ENCODE measurements at regions not wholly inside any gene's neighbourhood (a gene's known extent, or its start where the extent isn't known, plus 50 kb on each side); places are given as distances from the start of the nearest gene placed in this dataset.

GRCh38 chr2:181120625-181121024 lies 140.2 kb downstream of the UBE2E3 start:
- Histone ChIP-seq H2AFZ (replicated peaks; ENCODE audit: low read length, poor library complexity) (no peak overlapping the region), H3K27ac (ENCODE audit: insufficient read depth, low read length) (no peak overlapping the region), H3K79me1 (ENCODE audit: low read depth in 1 of 2, low read length in 2 of 2) (no peaks in the 10 kb centered on the region), H3K27me3 (ENCODE audit: control insufficient read depth, insufficient read depth, low read length) (no peaks in the 10 kb centered on the region), H3K18ac (ENCODE audit: low read depth, low read length) (no peak overlapping the region), H2BK5ac (ENCODE audit: low read depth, low read length, poor library complexity, severe bottlenecking) (no peak overlapping the region), H4K20me1 (ENCODE audit: insufficient read depth, low read length) (no peaks in the 10 kb centered on the region), H3K56ac (ENCODE audit: extremely low read depth, insufficient read depth, low read length) (no peak overlapping the region), H3K23ac (ENCODE audit: low read depth, low read length) (no peak overlapping the region), H2BK120ac (ENCODE audit: low read depth, low read length) (no peak overlapping the region), H4K5ac (ENCODE audit: low read depth, low read length) (no peak overlapping the region), H3K4me2 (ENCODE audit: low read depth, low read length) (no peak overlapping the region), H3K14ac (replicated peaks; ENCODE audit: low read depth, low read length) (no peak overlapping the region), H4K8ac (ENCODE audit: low read depth in 2 of 2, low read length in 2 of 2) (no peak overlapping the region), H2AK5ac (ENCODE audit: low read depth, low read length) (no peak overlapping the region), H3K4me1 (ENCODE audit: control insufficient read depth, insufficient read depth, low read length) (peaks cover 3% of the 10 kb centered on the region; the same call in 1 of the 2 replicates), H3K9ac (ENCODE audit: low read depth, low read length) (no peak overlapping the region), H3K4me3 (ENCODE audit: insufficient read depth, low read depth, low read length) (no peak overlapping the region), H3K9me1 (ENCODE audit: insufficient read depth, low read length) (no peaks in the 10 kb centered on the region), H3K4ac (ENCODE audit: low read depth, low read length) (no peak overlapping the region), H2BK15ac (ENCODE audit: low read depth, low read length) (no peak overlapping the region), H3K9me3 (ENCODE audit: control insufficient read depth, insufficient read depth, low read length) (no peaks in the 10 kb centered on the region), H2AK9ac (replicated peaks; ENCODE audit: low read depth, low read length, poor library complexity) (no peak overlapping the region), H4K91ac (ENCODE audit: insufficient read depth, low read depth, low read length) (no peak overlapping the region), H3K36me3 (ENCODE audit: control insufficient read depth, insufficient read depth, low read length) (no peaks in the 10 kb centered on the region), H2BK20ac (ENCODE audit: low read depth, low read length) (no peak overlapping the region)
- no peak for ATAC-seq (ENCODE audit: low read depth)
- no TSS peak for BruUV-seq (replicated peaks)
- CTCF ChIA-PET, result interaction anchor here (0.6 kb wide), 1 partner anchor 801 kb away, joined by 4 read pairs; no protein-coding TSS in a partner anchor
- no CpG with 5 or more reads among the region's 1 CpG for WGBS, 2 experiments (ENCODE audit: extremely low coverage in 2 of 2, insufficient read length in 1 of 2)
- in situ Hi-C loops (cut with MboI; ENCODE audit: low sequenced_read_pairs) (loop anchor here (25.0 kb wide), 1 partner anchor 992 kb away; no protein-coding TSS in a partner anchor), intact Hi-C loops (cut with micrococcal nuclease) (no loop called here), dilution Hi-C loops (cut with HindIII; ENCODE audit: low sequenced_read_pairs, unreplicated experiment) (no loop called here)
- POLR2A ChIA-PET (ENCODE audit: unreplicated experiment), result no interaction called here
- no peak for TF ChIP-seq POLR2A (IDR thresholded peaks at IDR 0.05; ENCODE audit: low read depth, low read length)
- TF ChIP-seq, protein P1, sequence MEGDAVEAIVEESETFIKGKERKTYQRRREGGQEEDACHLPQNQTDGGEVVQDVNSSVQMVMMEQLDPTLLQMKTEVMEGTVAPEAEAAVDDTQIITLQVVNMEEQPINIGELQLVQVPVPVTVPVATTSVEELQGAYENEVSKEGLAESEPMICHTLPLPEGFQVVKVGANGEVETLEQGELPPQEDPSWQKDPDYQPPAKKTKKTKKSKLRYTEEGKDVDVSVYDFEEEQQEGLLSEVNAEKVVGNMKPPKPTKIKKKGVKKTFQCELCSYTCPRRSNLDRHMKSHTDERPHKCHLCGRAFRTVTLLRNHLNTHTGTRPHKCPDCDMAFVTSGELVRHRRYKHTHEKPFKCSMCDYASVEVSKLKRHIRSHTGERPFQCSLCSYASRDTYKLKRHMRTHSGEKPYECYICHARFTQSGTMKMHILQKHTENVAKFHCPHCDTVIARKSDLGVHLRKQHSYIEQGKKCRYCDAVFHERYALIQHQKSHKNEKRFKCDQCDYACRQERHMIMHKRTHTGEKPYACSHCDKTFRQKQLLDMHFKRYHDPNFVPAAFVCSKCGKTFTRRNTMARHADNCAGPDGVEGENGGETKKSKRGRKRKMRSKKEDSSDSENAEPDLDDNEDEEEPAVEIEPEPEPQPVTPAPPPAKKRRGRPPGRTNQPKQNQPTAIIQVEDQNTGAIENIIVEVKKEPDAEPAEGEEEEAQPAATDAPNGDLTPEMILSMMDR (conservative IDR thresholded peaks at IDR 0.05; ENCODE audit: low read depth, low read length), result no peak
- no peak for TF ChIP-seq CHD1 (IDR thresholded peaks at IDR 0.05; ENCODE audit: low read depth, low read length)
- no peak for TF ChIP-seq MAFK (IDR thresholded peaks at IDR 0.05; ENCODE audit: low read depth, low read length)
- TF ChIP-seq BHLHE40 (IDR thresholded peaks at IDR 0.05; ENCODE audit: low read depth, low read length), result no peak
- TF ChIP-seq SMC3 (IDR thresholded peaks at IDR 0.05; ENCODE audit: low read depth, low read length), result no peak
- TF ChIP-seq, protein P2, sequence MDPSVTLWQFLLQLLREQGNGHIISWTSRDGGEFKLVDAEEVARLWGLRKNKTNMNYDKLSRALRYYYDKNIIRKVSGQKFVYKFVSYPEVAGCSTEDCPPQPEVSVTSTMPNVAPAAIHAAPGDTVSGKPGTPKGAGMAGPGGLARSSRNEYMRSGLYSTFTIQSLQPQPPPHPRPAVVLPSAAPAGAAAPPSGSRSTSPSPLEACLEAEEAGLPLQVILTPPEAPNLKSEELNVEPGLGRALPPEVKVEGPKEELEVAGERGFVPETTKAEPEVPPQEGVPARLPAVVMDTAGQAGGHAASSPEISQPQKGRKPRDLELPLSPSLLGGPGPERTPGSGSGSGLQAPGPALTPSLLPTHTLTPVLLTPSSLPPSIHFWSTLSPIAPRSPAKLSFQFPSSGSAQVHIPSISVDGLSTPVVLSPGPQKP (IDR thresholded peaks at IDR 0.05; ENCODE audit: borderline replicate concordance, low read depth, low read length), result no peak
- TF ChIP-seq RAD21 (IDR thresholded peaks at IDR 0.05; ENCODE audit: low read length), result no peak
- TF ChIP-seq, protein P3, sequence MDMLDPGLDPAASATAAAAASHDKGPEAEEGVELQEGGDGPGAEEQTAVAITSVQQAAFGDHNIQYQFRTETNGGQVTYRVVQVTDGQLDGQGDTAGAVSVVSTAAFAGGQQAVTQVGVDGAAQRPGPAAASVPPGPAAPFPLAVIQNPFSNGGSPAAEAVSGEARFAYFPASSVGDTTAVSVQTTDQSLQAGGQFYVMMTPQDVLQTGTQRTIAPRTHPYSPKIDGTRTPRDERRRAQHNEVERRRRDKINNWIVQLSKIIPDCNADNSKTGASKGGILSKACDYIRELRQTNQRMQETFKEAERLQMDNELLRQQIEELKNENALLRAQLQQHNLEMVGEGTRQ (IDR thresholded peaks at IDR 0.05; ENCODE audit: low read depth, low read length), result no peak
- no peak for TF ChIP-seq NFE2L2 (IDR thresholded peaks at IDR 0.05; ENCODE audit: low read depth, low read length)
- no peak for TF ChIP-seq RFX5 (IDR thresholded peaks at IDR 0.05; ENCODE audit: low read depth, low read length)
- no peak for TF ChIP-seq FOS (IDR thresholded peaks at IDR 0.05; ENCODE audit: low read depth, low read length)
- no peak for TF ChIP-seq MXI1 (IDR thresholded peaks at IDR 0.05; ENCODE audit: borderline replicate concordance, low read depth, low read length)
- TF ChIP-seq RCOR1 (IDR thresholded peaks at IDR 0.05; ENCODE audit: insufficient replicate concordance, low read length), result no peak
- TF ChIP-seq CEBPB (IDR thresholded peaks at IDR 0.05; ENCODE audit: low read depth, low read length), result no peak
- TF ChIP-seq MAZ (IDR thresholded peaks at IDR 0.05; ENCODE audit: borderline replicate concordance, low read depth, low read length), result no peak
- DNase-seq, result no peak
